Parathyroid adenoma (tissue), 2 donors: ENCODE measurements at regions not wholly inside any gene's neighbourhood (a gene's known extent, or its start where the extent isn't known, plus 50 kb on each side); places are given as distances from the start of the nearest gene placed in this dataset.

Source experiments
- H2AFZ ChIP-seq: fragments of 300-600 bp; sonication (generic); one replicate; pipeline ENCODE4 v1.7.0; 2017; ENCODE audit warnings: antibody characterized with exemption, mild to moderate bottlenecking
- H3K27ac ChIP-seq: fragments of 300-600 bp; sonication (generic); one replicate; pipeline ENCODE4 v1.7.0; 2017
- H3K27me3 ChIP-seq: fragments of 300-600 bp; sonication (generic); one replicate; pipeline ENCODE4 v1.7.0; 2017; ENCODE audit warnings: low read length; ENCODE audit not compliant: control insufficient read depth, insufficient read depth
- H3K36me3 ChIP-seq: fragments of 300-600 bp; sonication (generic); one replicate; pipeline ENCODE4 v1.7.0; 2017; ENCODE audit warnings: low read length; ENCODE audit not compliant: control insufficient read depth, insufficient read depth
- H3K4me1 ChIP-seq: fragments of 300-600 bp; sonication (generic); one replicate; pipeline ENCODE4 v1.7.0; 2017; ENCODE audit warnings: control low read depth
- H3K4me2 ChIP-seq: fragments of 300-600 bp; sonication (generic); one replicate; pipeline ENCODE4 v1.7.0; 2017; ENCODE audit warnings: low read length
- H3K4me3 ChIP-seq: fragments of 300-600 bp; sonication (generic); one replicate; pipeline ENCODE4 v1.7.0; 2017; ENCODE audit warnings: low read depth, low read length
- H3K79me2 ChIP-seq: fragments of 300-600 bp; sonication (generic); one replicate; pipeline ENCODE4 v1.7.0; 2017; ENCODE audit warnings: control low read depth
- H3K9ac ChIP-seq: fragments of 300-600 bp; sonication (generic); one replicate; pipeline ENCODE4 v1.7.0; 2017; ENCODE audit warnings: mild to moderate bottlenecking
- H3K9me3 ChIP-seq: fragments of 300-600 bp; sonication (generic); one replicate; pipeline ENCODE4 v1.7.0; 2017; ENCODE audit warnings: low read length; ENCODE audit not compliant: control insufficient read depth
- TF ChIP-seq, protein P1 (sequence below): fragments of 300-600 bp; sonication (generic); IDR thresholded peaks from one replicate; pipeline ENCODE4 v1.7.0; 2017; ENCODE audit warnings: antibody characterized with exemption, mild to moderate bottlenecking
- donor health status: primary hyperparathyroidism.

DNA sequence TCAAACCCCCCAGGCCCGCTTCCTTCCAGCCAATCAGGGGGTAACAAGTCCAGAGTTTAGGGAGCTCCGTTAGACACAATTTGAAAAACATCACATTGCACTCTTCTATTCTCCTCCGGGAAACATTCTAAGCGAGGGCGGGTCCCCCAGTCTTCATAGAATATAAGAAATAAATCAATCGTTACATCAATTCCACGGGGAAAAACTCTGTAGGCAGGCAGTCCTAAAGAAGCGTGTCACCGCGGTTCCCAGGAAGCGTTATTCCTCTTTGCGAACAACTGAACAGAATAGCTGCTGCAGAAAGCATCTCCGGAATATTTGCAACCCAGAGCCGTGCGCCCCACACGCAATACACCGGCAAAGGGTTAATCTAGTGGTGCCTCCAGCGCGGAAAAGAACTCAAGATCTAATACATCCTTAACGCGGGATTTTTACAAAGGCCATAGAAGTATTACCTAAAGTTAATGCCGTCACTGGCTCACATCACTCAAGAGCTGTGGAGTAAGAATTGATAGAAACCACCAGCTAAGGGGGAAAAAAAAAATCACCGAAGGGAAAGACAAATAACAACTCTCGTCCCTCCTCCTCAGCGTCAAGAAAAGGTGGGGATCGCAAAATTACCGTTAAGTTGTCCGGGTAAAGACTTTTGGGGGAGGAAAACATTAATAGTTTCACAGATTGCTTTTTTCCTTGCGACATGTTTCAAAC lies 65.1 kb downstream of the KCNRG start:
- Histone ChIP-seq H3K4me2 (peak overlapping the region; percentile 89), H2AFZ (peak overlapping the region; percentile 67), H3K27ac (peak overlapping the region; percentile 22), H3K27me3 (no peaks in the 10 kb centered on the region), H3K79me2 (no peaks in the 10 kb centered on the region), H3K4me3 (peak overlapping the region; percentile 75), H3K9me3 (no peaks in the 10 kb centered on the region), H3K36me3 (no peaks in the 10 kb centered on the region), H3K4me1 (no peaks in the 10 kb centered on the region), H3K9ac (no peak overlapping the region)
- TF ChIP-seq, protein P1, sequence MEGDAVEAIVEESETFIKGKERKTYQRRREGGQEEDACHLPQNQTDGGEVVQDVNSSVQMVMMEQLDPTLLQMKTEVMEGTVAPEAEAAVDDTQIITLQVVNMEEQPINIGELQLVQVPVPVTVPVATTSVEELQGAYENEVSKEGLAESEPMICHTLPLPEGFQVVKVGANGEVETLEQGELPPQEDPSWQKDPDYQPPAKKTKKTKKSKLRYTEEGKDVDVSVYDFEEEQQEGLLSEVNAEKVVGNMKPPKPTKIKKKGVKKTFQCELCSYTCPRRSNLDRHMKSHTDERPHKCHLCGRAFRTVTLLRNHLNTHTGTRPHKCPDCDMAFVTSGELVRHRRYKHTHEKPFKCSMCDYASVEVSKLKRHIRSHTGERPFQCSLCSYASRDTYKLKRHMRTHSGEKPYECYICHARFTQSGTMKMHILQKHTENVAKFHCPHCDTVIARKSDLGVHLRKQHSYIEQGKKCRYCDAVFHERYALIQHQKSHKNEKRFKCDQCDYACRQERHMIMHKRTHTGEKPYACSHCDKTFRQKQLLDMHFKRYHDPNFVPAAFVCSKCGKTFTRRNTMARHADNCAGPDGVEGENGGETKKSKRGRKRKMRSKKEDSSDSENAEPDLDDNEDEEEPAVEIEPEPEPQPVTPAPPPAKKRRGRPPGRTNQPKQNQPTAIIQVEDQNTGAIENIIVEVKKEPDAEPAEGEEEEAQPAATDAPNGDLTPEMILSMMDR: no peak

DNA sequence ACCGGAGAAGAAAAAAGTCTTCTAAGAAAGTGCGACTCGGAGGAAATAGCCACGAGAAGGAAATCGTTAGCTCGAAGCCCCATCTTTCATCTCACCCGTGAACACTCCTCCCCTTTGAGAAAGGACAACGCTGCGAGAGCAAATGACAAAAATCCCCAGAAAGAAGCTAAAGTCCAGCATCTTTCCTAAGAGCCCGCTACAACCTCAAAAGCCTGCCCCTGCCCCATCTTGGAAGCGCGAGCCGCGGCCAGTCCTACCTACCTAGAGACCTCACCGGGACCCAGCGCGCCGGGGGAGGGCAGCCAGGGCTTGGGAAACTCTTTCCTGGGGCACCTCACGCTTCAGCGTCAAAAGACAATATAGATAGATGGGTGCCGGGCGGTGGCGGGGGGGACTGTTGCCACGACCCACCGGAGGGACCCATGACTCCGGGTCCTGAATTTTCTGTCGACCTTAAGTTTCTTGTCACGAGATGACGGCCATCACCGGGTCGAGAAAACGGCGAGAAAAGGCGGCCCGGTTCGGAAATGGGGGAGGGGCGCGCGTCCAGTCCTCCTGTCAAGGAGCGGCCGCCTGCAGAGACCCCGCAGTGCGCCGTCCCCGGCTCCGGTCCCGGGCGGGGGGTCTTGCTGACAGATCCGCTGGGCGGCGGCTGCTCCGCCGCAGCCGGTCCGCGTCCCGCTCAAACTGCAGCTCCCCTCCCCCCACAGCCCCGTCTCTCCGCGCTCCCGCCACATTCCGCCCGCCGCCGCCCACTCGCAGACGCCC lies 65.9 kb downstream of the KCNRG start:
- Histone ChIP-seq H3K4me3 (peak overlapping the region; percentile 75), H3K36me3 (no peaks in the 10 kb centered on the region), H3K79me2 (no peaks in the 10 kb centered on the region), H3K4me1 (no peaks in the 10 kb centered on the region), H3K27me3 (no peaks in the 10 kb centered on the region), H3K9me3 (no peaks in the 10 kb centered on the region), H3K27ac (peak overlapping the region; percentile 22), H2AFZ (peak overlapping the region; percentile 67), H3K9ac (no peak overlapping the region), H3K4me2 (peak overlapping the region; percentile 89)
- TF ChIP-seq, protein P1: no peak

DNA sequence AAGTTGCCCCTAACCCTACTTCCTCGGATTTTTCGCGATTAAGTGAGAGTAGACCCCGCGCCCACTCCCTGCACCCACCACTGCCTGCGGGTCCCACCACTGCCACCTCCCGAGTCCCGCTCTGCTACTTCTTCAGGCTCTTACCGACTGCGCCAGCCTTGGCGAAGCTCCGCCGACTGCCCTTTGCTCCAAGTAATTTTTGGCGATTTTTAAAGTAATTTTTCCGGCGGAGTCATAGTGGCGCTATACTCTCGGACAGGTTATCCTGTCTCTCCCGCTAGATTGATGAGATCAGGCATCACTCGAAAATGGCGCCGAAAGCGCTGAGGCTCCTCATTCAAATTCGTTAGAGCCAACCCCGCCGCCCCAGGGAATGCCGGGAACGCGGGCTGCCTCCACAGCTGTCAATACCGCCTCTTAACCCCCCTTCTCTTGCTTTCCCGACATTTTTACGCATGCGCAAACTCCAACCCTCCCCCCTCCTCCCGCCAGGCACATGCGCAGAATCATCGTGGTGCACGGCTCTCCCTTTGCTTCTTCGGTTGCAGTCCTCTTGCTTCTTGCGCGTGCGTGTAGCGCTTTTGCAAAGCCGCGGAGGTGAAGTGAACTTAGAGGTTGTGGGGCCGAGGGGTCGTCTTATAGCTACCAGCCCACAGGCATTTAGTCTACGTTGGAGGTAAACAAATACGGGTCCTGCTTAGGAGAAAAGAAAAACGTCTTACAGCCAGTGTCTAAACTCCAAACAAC lies 66.6 kb downstream of the KCNRG start:
- no peaks in the 10 kb centered on the region for H3K4me1 ChIP-seq
- H3K9ac ChIP-seq: no peak overlapping the region
- no peaks in the 10 kb centered on the region for H3K9me3 ChIP-seq
- H2AFZ ChIP-seq: peak overlapping the region; percentile 76
- no peaks in the 10 kb centered on the region for H3K27me3 ChIP-seq
- H3K79me2 ChIP-seq: no peaks in the 10 kb centered on the region
- no peaks in the 10 kb centered on the region for H3K36me3 ChIP-seq
- TF ChIP-seq, protein P1: no peak
- H3K27ac ChIP-seq: peak overlapping the region; percentile 51
- H3K4me3 ChIP-seq: peak overlapping the region; percentile 75
- peak overlapping the region; percentile 89 for H3K4me2 ChIP-seq

DNA sequence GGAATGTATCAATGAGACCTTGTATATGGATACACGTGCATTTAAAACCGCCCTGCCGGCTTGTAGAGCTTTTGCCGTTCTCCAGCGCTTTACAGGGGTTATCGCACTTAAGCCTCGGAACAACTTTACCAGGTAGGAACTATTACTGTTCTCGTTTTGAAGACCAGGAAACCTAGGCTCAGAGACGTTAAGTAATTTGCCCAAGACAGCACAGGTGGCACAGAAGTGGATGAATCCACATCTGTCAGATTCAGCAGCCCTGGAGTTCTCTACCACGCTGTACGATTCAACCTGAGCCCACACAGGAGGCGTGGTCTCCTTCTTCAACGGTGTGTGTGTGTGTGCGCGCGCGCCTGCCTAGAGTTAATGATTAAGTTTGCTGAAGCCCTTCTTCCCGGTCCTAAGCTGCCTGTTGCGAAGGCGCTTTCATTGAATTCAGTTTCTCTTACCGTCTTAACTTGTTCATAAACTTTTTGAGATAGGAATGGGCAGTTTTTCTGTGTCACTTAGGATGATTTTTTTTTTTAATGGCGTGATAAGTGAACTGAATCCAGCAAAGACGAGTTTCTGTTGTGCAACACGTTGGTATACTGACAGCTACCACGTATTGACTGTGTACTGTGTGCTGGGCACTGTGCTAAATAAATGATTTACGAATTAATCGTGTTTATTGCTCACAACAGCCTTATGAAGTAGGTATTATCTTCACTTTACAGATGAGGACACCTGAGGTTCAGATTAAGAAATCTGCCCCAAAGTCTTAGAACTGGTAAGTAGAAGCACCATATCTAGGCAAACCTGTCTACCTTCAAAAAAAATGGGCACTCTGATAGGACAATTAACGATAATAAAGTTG lies 67.4 kb downstream of the KCNRG start:
- Histone ChIP-seq H3K4me1 (no peaks in the 10 kb centered on the region), H3K9ac (no peak overlapping the region)
- TF ChIP-seq, protein P1: no peak

More for the DNA sequence above, 67.4 kb downstream of the KCNRG start:
- H2AFZ ChIP-seq: peak overlapping the region; percentile 76
- H3K27ac ChIP-seq: peak overlapping the region; percentile 51
- H3K79me2 ChIP-seq: no peaks in the 10 kb centered on the region
- no peaks in the 10 kb centered on the region for H3K9me3 ChIP-seq
- peak overlapping the region; percentile 89 for H3K4me2 ChIP-seq
- H3K27me3 ChIP-seq: no peaks in the 10 kb centered on the region
- peak overlapping the region; percentile 75 for H3K4me3 ChIP-seq
- H3K36me3 ChIP-seq: no peaks in the 10 kb centered on the region
